A673 (cell line): ENCODE measurements at regions not wholly inside any gene's neighbourhood (a gene's known extent, or its start where the extent isn't known, plus 50 kb on each side); places are given as distances from the start of the nearest gene placed in this dataset.

ENCODE experiments used
- BruUV-seq: library from RNA; stranded (reverse); fragments of 400-500 nt; replicated peaks from 2 replicates; lab custom pipeline; 2021; lab: Mats Ljungman, UMichigan
- CTCF ChIA-PET: fragments of 300-600 bp; sonication (Branson Sonifier 250); formaldehyde crosslinking; loops from one replicate; lab custom pipeline; 2022; ENCODE audit warnings: antibody characterized with exemption; lab: Charles Lee
- POLR2A ChIA-PET: fragments of 300-600 bp; sonication (Branson Sonifier 250); formaldehyde crosslinking; loops from one replicate; lab custom pipeline; 2022; ENCODE audit warnings: antibody characterized with exemption; ENCODE audit not compliant: low non-redundant PET; lab: Charles Lee
- DNase-seq: peaks from one replicate; pipeline ENCODE4 v3.0.0-alpha.2; 2015; ENCODE audit warnings: low spot score
- H3K27ac ChIP-seq: fragments of 200-600 bp; sonication (generic); 2 replicates; pipeline ENCODE4 v1.5.1; 2016; ENCODE audit warnings: mixed run types, low read depth, mild to moderate bottlenecking, mixed read lengths, antibody characterized with exemption, low read length; ENCODE audit not compliant: poor library complexity, severe bottlenecking
- H3K27me3 ChIP-seq: fragments of 200-600 bp; sonication (generic); replicated peaks from 2 replicates; pipeline ENCODE4 v1.6.1; 2017; ENCODE audit warnings: mixed run types, low read depth, mild to moderate bottlenecking, mixed read lengths, antibody characterized with exemption, low read length; ENCODE audit not compliant: insufficient read depth, poor library complexity
- H3K36me3 ChIP-seq: fragments of 200-600 bp; sonication (generic); 2 replicates; pipeline ENCODE4 v1.6.1; 2016; ENCODE audit warnings: mixed run types, mild to moderate bottlenecking, mixed read lengths, antibody characterized with exemption, low read length; ENCODE audit not compliant: insufficient read depth, poor library complexity, severe bottlenecking
- H3K4me1 ChIP-seq: fragments of 200-600 bp; sonication (generic); 2 replicates; pipeline ENCODE4 v1.6.1; 2017; ENCODE audit warnings: mixed run types, mild to moderate bottlenecking, mixed read lengths, antibody characterized with exemption, low read length; ENCODE audit not compliant: insufficient read depth, poor library complexity, severe bottlenecking
- H3K4me3 ChIP-seq: fragments of 200-600 bp; sonication (generic); 2 replicates; pipeline ENCODE4 v1.5.1; 2016; ENCODE audit warnings: low read depth, mixed run types, mild to moderate bottlenecking, mixed read lengths, low read length; ENCODE audit not compliant: poor library complexity, severe bottlenecking
- H3K9me3 ChIP-seq: fragments of 200-600 bp; sonication (generic); 2 replicates; pipeline ENCODE4 v1.6.1; 2016; ENCODE audit warnings: mixed run types, low read depth, mild to moderate bottlenecking, mixed read lengths, antibody characterized with exemption, low read length; ENCODE audit not compliant: poor library complexity, severe bottlenecking
- CTCF ChIP-seq: fragments of 300-800, 200-600 bp; sonication (generic); conservative IDR thresholded peaks from 2 replicates; pipeline ENCODE4 v1.5.1; 2017; ENCODE audit warnings: low read depth, mild to moderate bottlenecking, antibody characterized with exemption, low read length, moderate library complexity, mixed read lengths
- EZH2 ChIP-seq: fragments of 200-600 bp; sonication (generic); IDR thresholded peaks from 2 replicates; pipeline ENCODE4 v1.6.1; 2017; ENCODE audit warnings: borderline replicate concordance, low read depth, mild to moderate bottlenecking, mixed read lengths, antibody characterized with exemption, low read length; ENCODE audit not compliant: poor library complexity, severe bottlenecking
- intact Hi-C: fragments of 100-400 bp; cut with micrococcal nuclease; formaldehyde crosslinking; loops from one replicate; pipeline ENCODE4 v1.10.0; 2022; ENCODE audit not compliant: unreplicated experiment

GRCh38 chr2:85961754-85962153 lies 73.0 kb upstream of the ST3GAL5 start:
- no peak for DNase-seq
- intact Hi-C loops: no loop called here
- no peaks in the 10 kb centered on the region for H3K4me1 ChIP-seq
- no peaks in the 10 kb centered on the region for H3K27me3 ChIP-seq
- H3K36me3 ChIP-seq: no peaks in the 10 kb centered on the region
- CTCF ChIA-PET: no interaction called here
- POLR2A ChIA-PET: no interaction called here
- H3K27ac ChIP-seq: no peak overlapping the region
- H3K9me3 ChIP-seq: no peaks in the 10 kb centered on the region
- H3K4me3 ChIP-seq: no peak overlapping the region
- no peak for TF ChIP-seq EZH2
- no peak for TF ChIP-seq CTCF
- no TSS peak for BruUV-seq

GRCh38 chr2:85961053-85961452 lies 72.3 kb upstream of the ST3GAL5 start:
- no TSS peak for BruUV-seq
- Histone ChIP-seq H3K4me1 (no peaks in the 10 kb centered on the region), H3K27me3 (no peaks in the 10 kb centered on the region), H3K9me3 (no peaks in the 10 kb centered on the region), H3K27ac (no peak overlapping the region), H3K36me3 (no peaks in the 10 kb centered on the region), H3K4me3 (no peak overlapping the region)
- no peak for DNase-seq
- POLR2A ChIA-PET: no interaction called here
- intact Hi-C loops: no loop called here
- no peak for TF ChIP-seq CTCF
- no peak for TF ChIP-seq EZH2
- CTCF ChIA-PET: no interaction called here

- CTCF ChIA-PET: no interaction called here
- BruUV-seq: no TSS peak
These were observed 71.0 kb upstream of the ST3GAL5 start for GRCh38 chr2:85959826-85960225.

More at GRCh38 chr2:85959826-85960225, 71.0 kb upstream of the ST3GAL5 start:
- POLR2A ChIA-PET: no interaction called here
- no peaks in the 10 kb centered on the region for H3K36me3 ChIP-seq
- intact Hi-C loops: no loop called here
- TF ChIP-seq EZH2 (no peak), CTCF (no peak)
- no peaks in the 10 kb centered on the region for H3K9me3 ChIP-seq
- H3K4me3 ChIP-seq: no peak overlapping the region
- H3K27me3 ChIP-seq: no peaks in the 10 kb centered on the region
- no peak for DNase-seq
- H3K4me1 ChIP-seq: no peaks in the 10 kb centered on the region
- no peak overlapping the region for H3K27ac ChIP-seq
